ENCODE measurements at regions not wholly inside any gene's neighbourhood (a gene's known extent, or its start where the extent isn't known, plus 50 kb on each side); places are given as distances from the start of the nearest gene placed in this dataset.

- DNase-seq = no peak
These were observed 59.7 kb upstream of the TCF20 start for GRCh38 chr22:42330170-42330569.

- no peak for DNase-seq
These were observed 59.1 kb upstream of the TCF20 start for GRCh38 chr22:42329504-42329903.

- DNase-seq = no peak
These were observed 58.3 kb upstream of the TCF20 start for GRCh38 chr22:42328784-42329145.

GRCh38 chr22:42328130-42328783, 57.8 kb upstream of the TCF20 start:
- no peak for DNase-seq

- no peak for DNase-seq
These were observed 57.1 kb upstream of the TCF20 start for GRCh38 chr22:42327462-42328129.

GRCh38 chr22:42326801-42327200, 56.3 kb upstream of the TCF20 start:
- no peak for DNase-seq

- no peak for DNase-seq
These were observed 55.8 kb upstream of the TCF20 start for GRCh38 chr22:42326301-42326700.

- DNase-seq = peak; percentile 24
These were observed 54.7 kb upstream of the TCF20 start for GRCh38 chr22:42324990-42325710.

- no peak for DNase-seq
These were observed 54.1 kb upstream of the TCF20 start for GRCh38 chr22:42324566-42324965.

GRCh38 chr22:42323971-42324370, 53.5 kb upstream of the TCF20 start:
- DNase-seq = no peak

- DNase-seq = no peak
These were observed 52.1 kb upstream of the TCF20 start for GRCh38 chr22:42322562-42322926.

GRCh38 chr22:42321908-42322561, 51.6 kb upstream of the TCF20 start:
- peak; percentile 91 for DNase-seq

GRCh38 chr22:42320443-42321416, 50.3 kb upstream of the TCF20 start:
- DNase-seq = no peak
